AG04449 (cell line): ENCODE measurements at regions not wholly inside any gene's neighbourhood (a gene's known extent, or its start where the extent isn't known, plus 50 kb on each side); places are given as distances from the start of the nearest gene placed in this dataset.

Experiments
- CTCF ChIA-PET: fragments of 350-600 bp; formaldehyde crosslinking; extraction: SDS; loops from one replicate; lab custom pipeline; 2021; ENCODE audit warnings: antibody characterized with exemption; lab: Yijun Ruan, JAX
- POLR2A ChIA-PET: fragments of 400-600, 350-600 bp; formaldehyde crosslinking; extraction: SDS; loops from one replicate; lab custom pipeline; 2020; ENCODE audit warnings: antibody characterized with exemption, inconsistent platforms; lab: Yijun Ruan, JAX
- DNase-seq: peaks from one replicate; pipeline ENCODE4 v3.0.0-alpha.2; 2010; ENCODE audit warnings: low read depth, low spot score
- H3K4me3 ChIP-seq: 2 replicates; pipeline ENCODE4 v1.5.1; 2011; ENCODE audit warnings: low read depth, mild to moderate bottlenecking, control low read depth, low read length
- CTCF ChIP-seq: IDR thresholded peaks from one replicate; pipeline ENCODE4 v1.5.1; 2011; ENCODE audit warnings: mild to moderate bottlenecking, moderate library complexity, low read length, control low read depth, inconsistent platforms; ENCODE audit not compliant: insufficient read depth; ENCODE audit errors: missing control alignments

- ChIA-PET POLR2A (no interaction called here), CTCF (no interaction called here)
- no peak overlapping the region for H3K4me3 ChIP-seq
- TF ChIP-seq CTCF = no peak
- DNase-seq = no peak
These were observed 544.4 kb upstream of the DSEL start for GRCh38 chr18:68060871-68061270.

GRCh38 chr18:68056936-68057335, 540.4 kb upstream of the DSEL start:
- POLR2A ChIA-PET = no interaction called here
- H3K4me3 ChIP-seq = no peak overlapping the region
- CTCF ChIA-PET = no interaction called here
- DNase-seq = no peak
- no peak for TF ChIP-seq CTCF

GRCh38 chr18:68054669-68055068, 538.1 kb upstream of the DSEL start:
- no peak overlapping the region for H3K4me3 ChIP-seq
- CTCF ChIA-PET = no interaction called here
- no peak for DNase-seq
- POLR2A ChIA-PET = no interaction called here
- no peak for TF ChIP-seq CTCF

GRCh38 chr18:68053290-68053689, 536.8 kb upstream of the DSEL start:
- no peak for TF ChIP-seq CTCF
- no peak for DNase-seq
- H3K4me3 ChIP-seq = no peak overlapping the region
- ChIA-PET CTCF (no interaction called here), POLR2A (no interaction called here)

GRCh38 chr18:68041327-68041726, 524.8 kb upstream of the DSEL start:
- TF ChIP-seq CTCF = no peak
- no peak for DNase-seq
- CTCF ChIA-PET = no interaction called here
- no peak overlapping the region for H3K4me3 ChIP-seq
- POLR2A ChIA-PET = no interaction called here

GRCh38 chr18:68040198-68040597, 523.7 kb upstream of the DSEL start:
- TF ChIP-seq CTCF = no peak
- ChIA-PET CTCF (no interaction called here), POLR2A (no interaction called here)
- no peak for DNase-seq
- H3K4me3 ChIP-seq = no peak overlapping the region
